Right forelimb (tissue), 1 donor: ENCODE measurements at regions not wholly inside any gene's neighbourhood (a gene's known extent, or its start where the extent isn't known, plus 50 kb on each side); places are given as distances from the start of the nearest gene placed in this dataset.
"Not testable (repeated sequence)": the region's sequence is repeated elsewhere in the genome, so short reads cannot be mapped to it uniquely, and the experiment has no call there.

Source experiments
- DNase-seq: peaks from one replicate; pipeline ENCODE4 v3.0.0-alpha.2; 2018

GRCh38 chr11:29131055-29131454 is 885.8 kb downstream of the KCNA4 start:
- no peak for DNase-seq

GRCh38 chr11:29129844-29130243 is 887.0 kb downstream of the KCNA4 start:
- no peak for DNase-seq

DNA sequence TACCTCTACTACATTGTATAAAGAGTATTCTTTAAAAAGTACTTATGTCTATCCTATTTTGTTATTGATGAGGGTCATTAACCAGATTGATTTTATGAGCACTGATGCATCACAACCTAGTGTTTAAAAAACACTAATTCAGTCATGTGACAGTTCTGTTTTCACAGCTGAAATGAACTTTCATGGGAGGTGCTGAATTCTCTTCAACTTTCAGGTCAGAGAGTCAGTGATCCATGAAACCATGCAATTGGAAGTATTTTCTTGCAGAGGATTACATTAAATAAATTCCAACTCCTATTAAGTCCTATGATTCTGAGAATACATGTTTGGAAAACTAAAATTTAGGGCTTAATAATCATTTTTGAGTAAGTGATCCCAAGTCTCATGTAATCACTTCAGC is 889.4 kb downstream of the KCNA4 start:
- DNase-seq: no peak

- no peak for DNase-seq
These were observed 891.2 kb downstream of the KCNA4 start for GRCh38 chr11:29125606-29126005.

GRCh38 chr11:29124470-29124869 is 892.4 kb downstream of the KCNA4 start:
- DNase-seq: no peak

- DNase-seq: peak; percentile 43
These were observed 896.9 kb downstream of the KCNA4 start for GRCh38 chr11:29119707-29120618.

- no peak for DNase-seq
These were observed 897.7 kb downstream of the KCNA4 start for GRCh38 chr11:29119116-29119515.

DNA sequence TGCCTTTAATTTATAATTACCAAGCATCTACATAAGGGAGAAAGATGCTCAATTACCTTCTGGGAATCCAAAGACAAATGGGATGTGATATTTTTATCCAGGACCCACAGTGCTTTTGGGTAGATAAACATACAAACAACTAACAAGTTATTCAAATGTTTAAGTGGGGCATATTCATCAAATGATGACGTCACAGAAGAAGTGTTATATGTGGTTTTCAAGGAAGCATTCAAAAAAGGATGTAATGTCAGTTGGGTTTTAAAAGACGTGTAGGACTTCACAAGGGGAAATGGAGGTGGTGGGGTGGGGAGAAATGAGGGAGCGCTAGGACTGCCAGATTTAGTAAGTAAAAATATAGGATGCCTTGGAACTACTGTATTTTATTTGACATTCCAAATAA is 915.9 kb downstream of the KCNA4 start:
- DNase-seq: no peak

DNA sequence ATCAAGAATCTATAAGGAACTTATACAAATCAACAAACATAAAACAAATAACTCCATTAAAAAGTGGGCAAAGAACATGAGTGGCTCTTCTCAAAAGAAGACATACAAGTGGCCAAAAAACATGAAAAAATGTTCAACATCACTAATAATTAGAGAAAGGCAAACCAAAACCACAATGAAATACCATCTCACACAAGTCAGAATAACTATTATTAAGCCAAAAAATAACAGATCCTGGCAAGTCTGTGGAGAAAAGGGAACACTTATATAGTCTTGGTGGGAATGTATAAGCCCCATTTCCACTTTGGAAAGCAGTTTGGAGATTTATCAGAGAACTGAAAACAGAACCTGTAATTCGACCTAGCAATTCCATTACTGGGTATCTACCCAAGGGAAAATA is 921.0 kb downstream of the KCNA4 start:
- no peak for DNase-seq

- DNase-seq: no peak
These were observed 923.3 kb downstream of the KCNA4 start for GRCh38 chr11:29093416-29094120.

GRCh38 chr11:29087200-29087812 is 929.5 kb downstream of the KCNA4 start:
- no peak for DNase-seq

DNA sequence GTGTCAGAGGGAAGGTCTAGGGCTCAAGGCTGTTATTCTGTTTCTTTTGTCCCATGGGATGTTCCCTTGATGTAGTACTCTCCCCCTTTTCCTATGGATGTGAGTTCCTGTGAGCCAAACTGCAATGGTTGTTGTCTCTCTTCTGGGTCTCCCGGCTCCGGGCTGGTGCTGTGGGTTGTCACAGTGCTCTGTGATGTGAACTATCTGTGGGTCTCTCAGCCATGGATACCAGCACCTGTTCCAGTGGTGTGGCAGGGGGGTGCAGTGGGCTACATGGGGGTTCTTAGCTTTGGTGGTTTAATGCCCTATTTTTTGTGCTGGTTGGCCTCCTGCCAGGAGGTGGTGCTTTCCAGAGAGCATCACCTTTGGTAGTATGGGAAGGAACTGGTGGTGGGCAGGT is 941.1 kb downstream of the KCNA4 start:
- DNase-seq: no peak

DNA sequence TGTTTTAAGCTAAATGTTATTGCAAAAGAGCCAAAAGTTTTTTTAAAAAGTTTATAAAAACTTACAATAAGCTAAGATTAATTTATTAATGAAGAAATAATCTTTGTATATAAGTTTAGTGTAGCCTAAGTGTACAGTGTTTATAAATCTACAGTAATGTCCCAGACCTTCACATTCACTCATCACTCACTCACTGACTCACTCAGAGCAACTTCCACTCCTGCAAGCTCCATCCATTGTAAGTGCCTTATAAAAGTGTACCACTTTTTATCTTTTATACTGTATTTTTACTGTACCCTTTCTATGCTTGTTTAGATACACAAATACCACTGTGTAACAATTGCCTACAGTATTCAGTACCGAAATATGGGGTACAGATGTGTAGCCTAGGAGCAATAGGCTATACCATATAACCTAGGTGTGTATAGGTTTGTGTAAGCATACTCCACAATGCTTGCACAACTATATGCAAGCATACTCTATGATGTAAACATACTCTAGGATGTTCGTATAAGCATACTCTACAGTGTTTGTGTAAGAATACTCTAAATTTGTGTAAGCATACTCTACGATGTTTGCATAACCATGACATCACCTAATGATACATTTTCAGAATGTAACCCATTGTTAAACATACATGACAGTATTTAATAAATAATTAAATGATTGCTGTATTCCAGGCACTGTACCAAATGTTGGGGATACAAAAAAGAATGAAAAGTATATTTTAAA is 953.0 kb downstream of the KCNA4 start:
- DNase-seq: no peak

GRCh38 chr11:29061452-29061851 is 953.3 kb downstream of the METTL15 start:
- no peak for DNase-seq

- DNase-seq: not testable (repeated sequence)
These were observed 948.3 kb downstream of the METTL15 start for GRCh38 chr11:29056487-29056886.

DNA sequence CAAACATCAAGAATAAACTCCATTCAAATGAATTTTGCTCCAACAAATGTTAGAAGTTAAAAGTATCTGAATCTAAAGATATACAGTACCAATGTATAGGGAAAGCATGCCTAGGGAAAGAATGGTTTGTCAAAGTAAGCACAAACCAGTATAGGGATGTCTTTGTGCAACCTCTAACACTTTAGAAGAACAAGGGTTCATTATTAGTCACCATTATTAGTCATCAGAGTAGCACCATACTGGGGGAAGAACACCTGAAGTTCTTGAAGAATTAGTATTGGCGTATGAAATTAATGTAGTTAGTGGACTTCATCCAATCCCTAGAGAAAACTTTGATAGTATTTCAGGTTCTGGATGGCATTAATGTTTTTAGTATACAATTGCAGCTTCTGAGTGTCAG is 943.7 kb downstream of the METTL15 start:
- DNase-seq: no peak

- DNase-seq: not testable (repeated sequence)
These were observed 942.8 kb downstream of the METTL15 start for GRCh38 chr11:29050962-29051361.

DNA sequence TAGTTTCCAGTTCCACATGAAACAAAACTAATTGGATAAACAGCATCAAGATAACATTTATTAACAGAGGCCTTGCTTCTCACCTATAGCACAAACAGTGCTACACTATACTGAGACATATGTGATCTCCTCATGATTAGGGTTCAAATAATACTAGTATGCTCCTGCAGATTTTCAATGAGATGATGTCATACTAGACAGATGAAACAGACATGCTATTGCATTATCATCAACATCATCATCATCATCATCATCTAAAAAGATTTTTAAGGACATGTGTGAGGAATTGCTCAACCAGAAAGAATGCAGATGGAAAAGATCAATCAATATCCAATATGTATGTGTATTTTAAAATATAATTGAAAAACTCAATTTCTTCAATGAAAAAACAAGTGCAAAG is 932.3 kb downstream of the METTL15 start:
- DNase-seq: no peak

GRCh38 chr11:29032384-29033149 is 924.4 kb downstream of the METTL15 start:
- no peak for DNase-seq

DNA sequence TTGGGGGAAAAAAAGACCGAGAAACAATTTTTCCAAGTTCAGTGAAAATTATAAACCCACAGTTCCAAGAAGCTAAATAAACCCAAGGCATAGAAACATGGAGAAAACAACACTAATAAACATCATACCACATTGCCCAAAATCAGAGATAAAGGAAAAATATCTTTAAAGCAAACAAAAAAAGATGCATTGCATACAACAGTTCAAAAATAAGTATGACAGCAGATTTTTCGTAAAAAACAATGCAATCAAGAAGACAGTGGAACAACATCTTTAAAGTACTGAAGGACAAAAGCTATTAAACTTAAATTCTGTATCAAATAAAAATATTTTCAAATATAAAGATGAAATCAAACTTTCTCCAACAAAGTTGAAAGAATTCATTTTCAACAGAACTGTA is 921.3 kb downstream of the METTL15 start:
- DNase-seq: no peak

- no peak for DNase-seq
These were observed 919.2 kb downstream of the METTL15 start for GRCh38 chr11:29027436-29027835.

DNA sequence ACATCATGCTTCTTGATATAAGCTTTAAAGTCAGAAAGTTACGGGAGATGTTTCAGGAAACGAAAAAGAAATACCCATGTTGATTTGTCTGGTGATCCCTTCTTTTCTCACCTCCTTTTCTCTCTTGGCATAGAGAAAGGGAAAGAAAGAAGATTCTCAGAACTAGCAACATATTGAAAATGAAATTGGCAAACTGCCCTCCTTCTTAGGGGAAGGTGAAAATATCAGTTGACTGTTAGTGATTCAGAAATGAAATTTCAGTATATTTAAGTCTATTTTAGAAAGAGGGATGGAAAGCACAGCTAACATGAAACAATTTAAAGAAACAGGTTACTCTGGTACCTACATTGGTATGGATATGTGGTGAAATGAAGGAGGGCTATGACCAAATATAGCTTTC is 918.1 kb downstream of the METTL15 start:
- no peak for DNase-seq
